ENCODE measurements at regions not wholly inside any gene's neighbourhood (a gene's known extent, or its start where the extent isn't known, plus 50 kb on each side); places are given as distances from the start of the nearest gene placed in this dataset.

GRCh38 chr20:40584130-40584809, 104.8 kb downstream of the MAFB start:
- Histone ChIP-seq H3K4me1 (ENCODE audit: control insufficient read depth, extremely low read depth, insufficient read depth, low read length) (no peaks in the 10 kb centered on the region), H3K9ac (replicated peaks; ENCODE audit: extremely low read depth, insufficient read depth, low read length) (no peak overlapping the region), H3K27me3 (ENCODE audit: control insufficient read depth in 2 of 2, insufficient read depth in 2 of 2, low read length in 2 of 2) (peaks cover 0 to 2% of the 10 kb centered on the region in 2 experiments), H3K9me3 (replicated peaks; ENCODE audit: control insufficient read depth, insufficient read depth, low read length) (no peaks in the 10 kb centered on the region), H4K20me1 (replicated peaks; ENCODE audit: control insufficient read depth, extremely low read depth, insufficient read depth, low read length) (no peaks in the 10 kb centered on the region), H3K36me3 (ENCODE audit: control insufficient read depth in 2 of 2, extremely low read depth in 1 of 2, insufficient read depth in 2 of 2, low read length in 2 of 2) (no peaks in the 10 kb centered on the region), H2AFZ (ENCODE audit: low read depth, low read length) (no peak overlapping the region), H3K4me2 (ENCODE audit: insufficient read depth, low read length) (no peak overlapping the region), H3K27ac (ENCODE audit: insufficient read depth, low read depth, low read length) (no peak overlapping the region), H3K79me2 (ENCODE audit: control insufficient read depth, insufficient read depth, low read length) (no peaks in the 10 kb centered on the region), H3K4me3 (replicated peaks in 1 of 3; ENCODE audit: insufficient read depth in 1 of 3, low read depth in 1 of 3, low read length in 3 of 3) (no peak overlapping the region), H3K9me1 (replicated peaks; ENCODE audit: control insufficient read depth, extremely low read depth, insufficient read depth, low read length) (no peaks in the 10 kb centered on the region)
- FAIRE-seq, result no peak
- dilution Hi-C loops (cut with MboI; ENCODE audit: extremely low pct_ligation_motif_present, low sequenced_read_pairs) (no loop called here), intact Hi-C loops (cut with micrococcal nuclease) (no loop called here)
- CTCF ChIA-PET, result no interaction called here
- BruUV-seq (replicated peaks), result no TSS peak
- TF ChIP-seq MAX (IDR thresholded peaks at IDR 0.05; ENCODE audit: insufficient read depth, insufficient read length) (no peak), FOS (IDR thresholded peaks at IDR 0.05; ENCODE audit: borderline replicate concordance, insufficient read depth, low read length) (no peak), GATA2 (IDR thresholded peaks at IDR 0.05; ENCODE audit: insufficient read depth, insufficient read length, low read depth, low read length) (no peak), JUN (IDR thresholded peaks at IDR 0.05; ENCODE audit: borderline replicate concordance, insufficient read depth, insufficient read length, low read depth) (no peak), MYC (IDR thresholded peaks at IDR 0.05; ENCODE audit: low read depth, low read length) (no peak), POLR2A (IDR thresholded peaks at IDR 0.05; ENCODE audit: low read depth, low read length) (no peak), EZH2 (IDR thresholded peaks at IDR 0.05; ENCODE audit: borderline replicate concordance, low read depth, low read length, severe bottlenecking) (no peak), POLR2AphosphoS5 (IDR thresholded peaks at IDR 0.05; ENCODE audit: insufficient read depth, low read depth, low read length) (no peak), CTCF (IDR thresholded peaks at IDR 0.05; ENCODE audit: extremely low read depth in 1 of 2, insufficient read depth in 1 of 2, low read depth in 1 of 2, low read length in 2 of 2) (no peak)
- POLR2A ChIA-PET, result no interaction called here
- no peak for DNase-seq (ENCODE audit: low read depth, low spot score)
